Hepatocyte (in vitro differentiated cells): ENCODE measurements at regions not wholly inside any gene's neighbourhood (a gene's known extent, or its start where the extent isn't known, plus 50 kb on each side); places are given as distances from the start of the nearest gene placed in this dataset.

Experiments
- CTCF ChIP-seq: fragments of 200-600 bp; sonication (generic); IDR thresholded peaks from 2 replicates; pipeline ENCODE4 v1.5.1; 2016; ENCODE audit warnings: antibody characterized with exemption, mild to moderate bottlenecking; ENCODE audit not compliant: poor library complexity
- EZH2 ChIP-seq: fragments of 200-600 bp; sonication (generic); IDR thresholded peaks from 2 replicates; pipeline ENCODE4 v1.6.1; 2016; ENCODE audit warnings: antibody characterized with exemption, mild to moderate bottlenecking, borderline replicate concordance
- EZH2phosphoT487 ChIP-seq: fragments of 200-600 bp; sonication (generic); IDR thresholded peaks from one replicate; pipeline ENCODE4 v1.6.1; 2018; ENCODE audit warnings: antibody characterized with exemption, mild to moderate bottlenecking, low read depth, moderate library complexity; ENCODE audit not compliant: unreplicated experiment, severe bottlenecking

- no peak for TF ChIP-seq EZH2
- no peak for TF ChIP-seq EZH2phosphoT487
- no peak for TF ChIP-seq CTCF
Measured at GRCh38 chr11:93933230-93933629, 82.8 kb upstream of the VSTM5 start.
